Right atrium auricular region (tissue), 2 donors: ENCODE measurements at regions not wholly inside any gene's neighbourhood (a gene's known extent, or its start where the extent isn't known, plus 50 kb on each side); places are given as distances from the start of the nearest gene placed in this dataset.

Experiments
- DNase-seq: peaks from one replicate; pipeline ENCODE4 v3.0.0-alpha.2; 2019; ENCODE audit warnings: low spot score
- H3K27ac ChIP-seq, 2 donors: fragments of 200-600 bp; sonication (generic); 1 replicate in 1 of 2; 2 replicates in 1 of 2; pipeline ENCODE4 v1.5.1; 2016 to 2019
- H3K27me3 ChIP-seq, 2 donors: fragments of 200-600 bp; sonication (generic); one replicate each; pipeline versions ENCODE4 v1.5.1 to v1.6.0; 2017 to 2019
- H3K36me3 ChIP-seq: fragments of 200-600 bp; sonication (generic); one replicate; pipeline ENCODE4 v1.5.1; 2016
- H3K4me1 ChIP-seq, 2 donors: fragments of 200-600 bp; sonication (generic); one replicate each; pipeline versions ENCODE4 v1.5.1 to v1.6.0; 2017 to 2019
- H3K4me3 ChIP-seq, 2 donors: fragments of 200-600 bp; sonication (generic); 1 replicate in 1 of 2; 2 replicates in 1 of 2; pipeline ENCODE4 v1.5.1; 2017 to 2019; ENCODE audit warnings: mild to moderate bottlenecking in 1 of 2, moderate library complexity in 1 of 2
- H3K9me3 ChIP-seq, 2 donors: fragments of 200-600 bp; sonication (generic); one replicate each; pipeline ENCODE4 v1.5.1; 2019
- TF ChIP-seq, protein P1 (sequence below), 2 donors: fragments of 200-600 bp; sonication (generic); IDR thresholded peaks; one replicate each; pipeline ENCODE4 v1.5.1; 2019; ENCODE audit warnings: antibody characterized with exemption in 2 of 2

DNA sequence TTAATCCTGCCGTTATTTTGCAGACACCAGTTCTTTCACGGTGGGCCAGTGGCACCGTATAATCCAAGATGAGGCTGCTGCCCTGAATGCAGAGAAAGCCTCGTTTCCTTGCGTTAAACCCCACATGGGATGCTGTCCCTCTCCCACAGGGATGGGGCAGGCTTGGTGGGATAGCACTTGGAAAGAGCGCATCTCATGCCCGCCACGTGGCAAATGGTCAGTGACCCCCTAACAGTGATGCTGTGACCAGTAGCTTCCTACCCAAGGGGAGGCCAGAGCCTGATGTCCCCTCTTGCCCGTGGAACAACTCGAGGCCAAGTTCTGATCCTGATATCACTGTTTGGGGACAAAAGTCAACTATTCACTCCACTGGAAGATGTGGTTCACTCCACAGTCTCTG, 73.3 kb downstream of the RHOB start:
- H3K27ac ChIP-seq, result no peak overlapping the region
- no peak overlapping the region for H3K4me3 ChIP-seq
- no peaks in the 10 kb centered on the region for H3K36me3 ChIP-seq
- H3K27me3 ChIP-seq, result no peaks in the 10 kb centered on the region
- TF ChIP-seq, protein P1, sequence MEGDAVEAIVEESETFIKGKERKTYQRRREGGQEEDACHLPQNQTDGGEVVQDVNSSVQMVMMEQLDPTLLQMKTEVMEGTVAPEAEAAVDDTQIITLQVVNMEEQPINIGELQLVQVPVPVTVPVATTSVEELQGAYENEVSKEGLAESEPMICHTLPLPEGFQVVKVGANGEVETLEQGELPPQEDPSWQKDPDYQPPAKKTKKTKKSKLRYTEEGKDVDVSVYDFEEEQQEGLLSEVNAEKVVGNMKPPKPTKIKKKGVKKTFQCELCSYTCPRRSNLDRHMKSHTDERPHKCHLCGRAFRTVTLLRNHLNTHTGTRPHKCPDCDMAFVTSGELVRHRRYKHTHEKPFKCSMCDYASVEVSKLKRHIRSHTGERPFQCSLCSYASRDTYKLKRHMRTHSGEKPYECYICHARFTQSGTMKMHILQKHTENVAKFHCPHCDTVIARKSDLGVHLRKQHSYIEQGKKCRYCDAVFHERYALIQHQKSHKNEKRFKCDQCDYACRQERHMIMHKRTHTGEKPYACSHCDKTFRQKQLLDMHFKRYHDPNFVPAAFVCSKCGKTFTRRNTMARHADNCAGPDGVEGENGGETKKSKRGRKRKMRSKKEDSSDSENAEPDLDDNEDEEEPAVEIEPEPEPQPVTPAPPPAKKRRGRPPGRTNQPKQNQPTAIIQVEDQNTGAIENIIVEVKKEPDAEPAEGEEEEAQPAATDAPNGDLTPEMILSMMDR (IDR thresholded peaks at IDR 0.05), result no peak
- peaks cover 0 to 27% of the 10 kb centered on the region in 2 donors for H3K4me1 ChIP-seq
- H3K9me3 ChIP-seq, result no peaks in the 10 kb centered on the region
- no peak for DNase-seq

DNA sequence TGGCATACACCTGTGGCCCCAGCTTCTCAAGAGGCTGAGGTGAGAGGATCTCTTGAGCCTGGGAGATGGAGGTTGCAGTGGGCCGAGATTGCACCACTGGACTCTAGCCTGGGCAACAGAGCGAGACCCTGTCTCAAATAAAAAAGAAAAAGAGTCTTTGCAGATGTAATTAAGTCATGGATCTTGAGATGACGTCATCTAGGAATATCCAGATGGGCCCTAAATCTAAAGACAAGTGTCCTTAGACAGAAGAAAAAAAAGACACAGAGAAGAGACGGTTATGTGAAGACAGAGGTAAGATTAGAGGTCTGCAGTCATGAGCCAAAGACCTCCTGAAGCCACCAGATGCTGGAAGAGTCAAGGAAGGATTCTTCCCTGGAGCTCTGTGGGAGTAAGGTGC, 74.3 kb downstream of the RHOB start:
- no peaks in the 10 kb centered on the region for H3K27me3 ChIP-seq
- H3K36me3 ChIP-seq, result no peaks in the 10 kb centered on the region
- no peak overlapping the region for H3K4me3 ChIP-seq
- no peaks in the 10 kb centered on the region for H3K9me3 ChIP-seq
- H3K27ac ChIP-seq, result no peak overlapping the region
- peaks cover 0 to 36% of the 10 kb centered on the region in 2 donors for H3K4me1 ChIP-seq
- TF ChIP-seq, protein P1 (IDR thresholded peaks at IDR 0.05), result no peak
- no peak for DNase-seq

DNA sequence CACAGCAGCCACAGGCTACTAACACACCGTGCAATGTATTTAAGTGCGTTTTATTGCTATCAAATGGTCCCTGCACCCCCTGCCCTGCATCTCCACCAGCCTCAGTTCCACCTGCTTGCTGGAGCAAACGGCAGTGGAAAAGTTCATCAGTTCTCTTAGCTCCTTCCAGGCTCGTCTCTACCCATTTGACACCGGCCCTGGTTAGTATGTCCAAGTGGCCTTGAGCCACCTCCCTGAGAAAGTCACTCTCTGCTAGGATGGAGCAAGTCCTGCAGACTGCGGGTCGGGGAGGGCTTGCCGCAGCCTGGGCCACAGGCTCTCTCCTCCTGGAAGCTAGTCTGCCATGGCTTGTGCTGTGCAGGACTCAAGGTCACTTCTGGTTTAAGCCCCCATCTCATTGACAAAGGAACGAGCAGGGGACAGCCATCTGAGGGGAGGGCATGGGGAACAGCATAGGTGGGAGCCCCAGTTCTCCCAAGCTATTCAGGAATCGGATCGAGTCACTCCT, 74.9 kb downstream of the RHOB start:
- no peak for DNase-seq
- Histone ChIP-seq H3K36me3 (no peaks in the 10 kb centered on the region), H3K9me3 (no peaks in the 10 kb centered on the region), H3K27ac (no peak overlapping the region), H3K27me3 (no peaks in the 10 kb centered on the region), H3K4me1 (peaks cover 0 to 41% of the 10 kb centered on the region in 2 donors), H3K4me3 (no peak overlapping the region)
- TF ChIP-seq, protein P1 (IDR thresholded peaks at IDR 0.05), result no peak

DNA sequence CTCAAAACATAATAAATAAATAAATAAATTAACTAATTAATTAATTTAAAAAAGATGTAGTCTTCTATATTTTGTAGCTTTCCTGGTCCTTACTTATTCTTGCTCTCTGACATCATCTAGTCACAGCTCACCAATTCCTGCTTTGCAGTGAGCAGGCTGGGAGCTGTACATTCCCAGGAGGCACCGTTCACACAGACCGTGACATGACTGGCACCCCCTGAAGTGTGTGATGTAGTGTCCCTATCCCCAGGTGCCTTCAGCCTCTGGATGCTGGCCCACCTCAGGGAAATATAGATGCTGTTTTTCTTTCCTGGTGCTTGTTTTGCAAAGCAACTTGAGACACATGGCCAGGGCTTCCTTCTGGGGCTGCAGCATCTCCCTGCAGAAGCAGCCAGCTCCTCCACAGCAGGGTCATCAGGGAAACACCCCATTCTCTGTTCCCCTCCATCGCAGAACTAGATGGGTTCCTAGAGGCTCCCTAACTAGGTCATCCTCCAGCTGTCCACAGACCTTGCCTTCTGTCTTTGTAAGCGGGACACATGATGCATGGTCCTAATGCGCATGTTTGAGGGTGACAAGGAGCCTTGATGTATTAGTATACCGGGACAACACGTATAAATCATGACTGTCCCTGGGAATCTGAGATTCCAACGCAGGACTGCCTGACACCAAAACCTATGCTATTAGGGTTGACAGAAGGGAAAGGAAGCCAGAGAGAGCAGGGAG, 76.4 kb downstream of the RHOB start:
- Histone ChIP-seq H3K27ac (no peak overlapping the region), H3K27me3 (no peaks in the 10 kb centered on the region), H3K9me3 (no peaks in the 10 kb centered on the region), H3K36me3 (no peaks in the 10 kb centered on the region), H3K4me1 (peaks cover 0 to 56% of the 10 kb centered on the region in 2 donors), H3K4me3 (no peak overlapping the region)
- TF ChIP-seq, protein P1 (IDR thresholded peaks at IDR 0.05), result no peak
- no peak for DNase-seq

DNA sequence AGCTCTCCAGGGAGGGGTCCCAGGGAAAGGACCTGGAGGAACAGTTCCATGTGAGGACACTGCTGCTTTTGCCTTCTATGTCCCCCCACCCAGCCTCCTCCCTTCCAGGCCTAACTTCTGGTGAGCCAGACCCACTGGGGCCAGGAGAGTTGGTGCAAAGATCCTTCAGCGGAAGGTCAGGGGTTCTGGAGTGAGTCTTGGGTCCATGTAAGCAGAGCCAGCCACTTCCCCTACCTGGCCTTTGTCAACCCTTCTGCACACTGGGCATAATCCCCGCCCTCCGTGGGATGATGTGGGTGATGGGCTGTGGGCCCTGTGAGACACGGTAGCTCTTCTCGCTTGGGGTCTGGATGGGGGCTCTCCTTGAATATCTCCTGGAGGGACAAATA, 76.9 kb downstream of the RHOB start:
- H3K4me3 ChIP-seq, result no peak overlapping the region
- TF ChIP-seq, protein P1 (IDR thresholded peaks at IDR 0.05), result no peak
- H3K27ac ChIP-seq, result peak overlapping the region in 1 of 2 donors; percentile 65
- DNase-seq, result no peak
- H3K36me3 ChIP-seq, result no peaks in the 10 kb centered on the region
- H3K4me1 ChIP-seq, result peaks cover 0 to 58% of the 10 kb centered on the region in 2 donors
- no peaks in the 10 kb centered on the region for H3K9me3 ChIP-seq
- H3K27me3 ChIP-seq, result no peaks in the 10 kb centered on the region
